GM10266 (cell line): ENCODE measurements at regions not wholly inside any gene's neighbourhood (a gene's known extent, or its start where the extent isn't known, plus 50 kb on each side); places are given as distances from the start of the nearest gene placed in this dataset.
A peak's percentile ranks its signal among the peaks of the same experiment; 100 is the strongest.

Experiments
- DNase-seq: peaks from one replicate; pipeline ENCODE4 v3.0.0; 2012; ENCODE audit errors: extremely low spot score
- CTCF ChIP-seq: IDR thresholded peaks from 2 replicates; pipeline ENCODE4 v1.5.1; 2012; ENCODE audit warnings: mild to moderate bottlenecking, low read depth; ENCODE audit not compliant: control insufficient read depth, insufficient read depth; ENCODE audit errors: missing control alignments

- TF ChIP-seq CTCF = peak; percentile 43
- DNase-seq = peak; percentile 45
Observed at GRCh38 chr13:33487575-33488243, 202.2 kb upstream of the STARD13 start.

GRCh38 chr13:33489563-33489962, 204.0 kb upstream of the STARD13 start:
- no peak for TF ChIP-seq CTCF
- no peak for DNase-seq

GRCh38 chr13:33490461-33491327, 205.1 kb upstream of the STARD13 start:
- DNase-seq = no peak

DNA sequence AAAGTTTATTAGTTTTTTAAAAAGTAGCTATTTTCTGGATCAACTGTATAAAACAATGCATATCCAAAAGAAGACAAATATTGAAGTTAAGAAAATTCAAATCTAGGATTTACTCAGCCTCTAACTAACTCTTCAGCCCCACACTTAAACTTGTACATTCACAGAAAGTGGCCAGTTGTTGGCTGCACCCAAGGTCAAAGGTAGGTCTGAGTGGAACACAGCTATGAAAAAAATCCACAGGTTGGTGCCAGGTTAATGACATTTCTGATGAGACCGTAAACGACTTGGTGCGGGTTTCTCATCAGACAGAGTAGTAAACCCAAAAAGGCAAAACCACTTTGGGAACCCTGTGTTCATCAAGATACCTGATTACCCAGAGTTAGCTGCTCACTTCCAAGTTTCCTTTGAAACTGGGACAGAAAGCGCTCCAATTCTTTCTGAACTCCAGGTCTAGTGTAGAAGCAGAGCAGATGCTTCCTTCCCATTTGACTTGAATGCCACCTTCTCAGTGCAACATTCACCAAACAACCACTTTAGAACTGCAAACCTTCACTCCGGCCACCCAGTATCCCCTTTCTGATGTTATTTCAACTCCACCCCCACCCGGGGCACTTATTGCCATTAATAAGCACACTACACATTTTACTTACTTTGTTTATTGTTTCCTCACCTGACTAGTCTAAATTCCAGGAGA, 208.3 kb upstream of the STARD13 start:
- no peak for DNase-seq
- TF ChIP-seq CTCF = no peak

More at GRCh38 chr13:33490461-33491327, 205.1 kb upstream of the STARD13 start:
- no peak for TF ChIP-seq CTCF

DNA sequence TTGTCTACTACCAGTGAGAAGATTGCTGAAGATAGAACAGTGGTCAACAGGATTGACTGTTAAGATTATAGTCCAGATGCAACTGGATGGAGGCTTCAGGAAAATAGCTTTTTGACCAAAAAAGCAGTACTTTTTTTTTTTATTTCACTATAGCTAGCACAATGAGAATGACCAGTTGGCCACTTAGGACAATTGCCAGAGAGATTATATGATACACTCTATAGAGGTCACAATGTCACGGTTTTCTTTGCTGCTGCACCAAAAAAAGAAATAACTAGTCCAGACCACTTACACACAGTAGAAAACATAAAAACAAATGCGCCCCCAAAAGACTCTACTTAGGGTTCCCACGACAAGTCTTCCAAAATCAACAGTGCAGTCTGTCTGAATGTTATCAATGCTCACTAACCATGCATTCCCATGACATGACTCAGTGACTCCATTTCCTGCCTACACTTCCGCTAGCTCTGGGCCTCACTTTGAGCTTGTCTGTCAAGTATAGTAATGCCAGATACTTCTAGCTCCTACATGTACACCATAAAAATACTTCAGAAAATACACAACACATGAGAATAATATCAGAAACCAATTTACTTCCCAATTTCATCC, 209.1 kb upstream of the STARD13 start:
- DNase-seq = no peak
- no peak for TF ChIP-seq CTCF

GRCh38 chr13:33496336-33496735, 210.8 kb upstream of the STARD13 start:
- TF ChIP-seq CTCF = no peak

More at GRCh38 chr13:33496336-33496735, 210.8 kb upstream of the STARD13 start:
- DNase-seq = no peak
